Loucy (cell line): ENCODE measurements at regions not wholly inside any gene's neighbourhood (a gene's known extent, or its start where the extent isn't known, plus 50 kb on each side); places are given as distances from the start of the nearest gene placed in this dataset.

Experiments
- H2AFZ ChIP-seq: fragments of 200-600 bp; sonication (generic); 2 replicates; pipeline ENCODE4 v1.6.0; 2016; ENCODE audit warnings: antibody characterized with exemption, mild to moderate bottlenecking, low read length, moderate library complexity
- H3F3A ChIP-seq: fragments of 200-600 bp; 2 replicates; pipeline ENCODE4 v1.6.0; 2016; ENCODE audit warnings: antibody characterized with exemption, low read depth, mild to moderate bottlenecking
- H3K27me3 ChIP-seq: fragments of 200-600 bp; sonication (generic); 2 replicates; pipeline ENCODE4 v1.6.1; 2014; ENCODE audit warnings: low read length, mild to moderate bottlenecking; ENCODE audit not compliant: insufficient read depth, poor library complexity, severe bottlenecking
- H3K36me3 ChIP-seq: fragments of 200-600 bp; sonication (generic); 2 replicates; pipeline ENCODE4 v1.6.1; 2016; ENCODE audit warnings: low read length; ENCODE audit not compliant: insufficient read depth
- H3K4me1 ChIP-seq: fragments of 200-600 bp; sonication (generic); 2 replicates; pipeline ENCODE4 v1.5.1; 2014; ENCODE audit warnings: low read length, mild to moderate bottlenecking; ENCODE audit not compliant: insufficient read depth, poor library complexity, severe bottlenecking
- H3K4me2 ChIP-seq: fragments of 200-600 bp; sonication (generic); 2 replicates; pipeline ENCODE4 v1.6.0; 2014; ENCODE audit warnings: antibody characterized with exemption, low read length, low read depth, mild to moderate bottlenecking; ENCODE audit not compliant: poor library complexity, severe bottlenecking
- H3K4me3 ChIP-seq: fragments of 200-600 bp; sonication (generic); 2 replicates; pipeline ENCODE4 v1.5.1; 2014; ENCODE audit warnings: low read length, mild to moderate bottlenecking, mixed read lengths; ENCODE audit not compliant: poor library complexity, severe bottlenecking
- H3K79me2 ChIP-seq: fragments of 200-600 bp; sonication (generic); 2 replicates; pipeline ENCODE4 v1.6.1; 2014; ENCODE audit warnings: low read length; ENCODE audit not compliant: insufficient read depth
- H3K9ac ChIP-seq: fragments of 200-600 bp; sonication (generic); 2 replicates; pipeline ENCODE4 v1.6.0; 2014; ENCODE audit warnings: mild to moderate bottlenecking, low read depth, low read length, moderate library complexity; ENCODE audit not compliant: poor library complexity, severe bottlenecking
- H3K9me2 ChIP-seq: fragments of 200-600 bp; sonication (generic); replicated peaks from 2 replicates; pipeline ENCODE4 v1.6.1; 2016; ENCODE audit warnings: low read depth, low read length, mixed read lengths
- H3K9me3 ChIP-seq: fragments of 200-600 bp; sonication (generic); 2 replicates; pipeline ENCODE4 v1.6.1; 2014; ENCODE audit warnings: mild to moderate bottlenecking, antibody characterized with exemption, low read length, low read depth; ENCODE audit not compliant: insufficient read depth
- H4K20me1 ChIP-seq: fragments of 200-600 bp; sonication (generic); 2 replicates; pipeline ENCODE4 v1.6.0; 2014; ENCODE audit warnings: antibody characterized with exemption, low read length, mild to moderate bottlenecking; ENCODE audit not compliant: insufficient read depth, poor library complexity, severe bottlenecking
- EZH2phosphoT487 ChIP-seq: fragments of 200-600 bp; IDR thresholded peaks from 2 replicates; pipeline ENCODE4 v1.6.1; 2018; ENCODE audit warnings: antibody characterized with exemption, mild to moderate bottlenecking, moderate library complexity, borderline replicate concordance
- TF ChIP-seq, protein P1 (sequence below): fragments of 200-600 bp; sonication (generic); conservative IDR thresholded peaks from 2 replicates; pipeline ENCODE4 v1.5.1; 2014; ENCODE audit warnings: mild to moderate bottlenecking, antibody characterized with exemption, low read length

DNA sequence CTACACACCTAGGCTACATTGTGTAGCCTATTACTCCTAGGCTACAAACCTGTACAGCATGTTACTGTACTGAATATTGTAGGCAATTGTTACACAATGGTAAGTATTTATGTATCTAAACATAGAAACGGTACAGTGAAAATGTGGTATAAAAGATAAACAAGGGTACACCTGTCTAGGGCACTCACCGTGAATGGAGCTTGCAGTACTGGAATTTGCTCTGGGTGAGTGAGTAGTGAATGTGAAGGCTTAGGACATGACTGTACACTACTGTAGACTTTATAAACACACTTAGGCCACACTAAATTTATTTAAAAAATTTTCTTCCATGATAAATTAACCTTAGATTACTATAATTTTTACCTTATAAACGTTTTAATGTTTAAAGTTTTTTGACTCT is 171.7 kb upstream of the NCAM1 start:
- Histone ChIP-seq H3K36me3 (no peaks in the 10 kb centered on the region), H3F3A (no peaks in the 10 kb centered on the region), H3K9ac (no peak overlapping the region), H2AFZ (no peak overlapping the region), H3K4me1 (no peaks in the 10 kb centered on the region), H3K27me3 (no peaks in the 10 kb centered on the region), H4K20me1 (no peaks in the 10 kb centered on the region), H3K9me2 (no peaks in the 10 kb centered on the region), H3K79me2 (no peaks in the 10 kb centered on the region), H3K4me3 (no peak overlapping the region), H3K9me3 (no peaks in the 10 kb centered on the region), H3K4me2 (no peak overlapping the region)
- TF ChIP-seq EZH2phosphoT487 = no peak
- TF ChIP-seq, protein P1, sequence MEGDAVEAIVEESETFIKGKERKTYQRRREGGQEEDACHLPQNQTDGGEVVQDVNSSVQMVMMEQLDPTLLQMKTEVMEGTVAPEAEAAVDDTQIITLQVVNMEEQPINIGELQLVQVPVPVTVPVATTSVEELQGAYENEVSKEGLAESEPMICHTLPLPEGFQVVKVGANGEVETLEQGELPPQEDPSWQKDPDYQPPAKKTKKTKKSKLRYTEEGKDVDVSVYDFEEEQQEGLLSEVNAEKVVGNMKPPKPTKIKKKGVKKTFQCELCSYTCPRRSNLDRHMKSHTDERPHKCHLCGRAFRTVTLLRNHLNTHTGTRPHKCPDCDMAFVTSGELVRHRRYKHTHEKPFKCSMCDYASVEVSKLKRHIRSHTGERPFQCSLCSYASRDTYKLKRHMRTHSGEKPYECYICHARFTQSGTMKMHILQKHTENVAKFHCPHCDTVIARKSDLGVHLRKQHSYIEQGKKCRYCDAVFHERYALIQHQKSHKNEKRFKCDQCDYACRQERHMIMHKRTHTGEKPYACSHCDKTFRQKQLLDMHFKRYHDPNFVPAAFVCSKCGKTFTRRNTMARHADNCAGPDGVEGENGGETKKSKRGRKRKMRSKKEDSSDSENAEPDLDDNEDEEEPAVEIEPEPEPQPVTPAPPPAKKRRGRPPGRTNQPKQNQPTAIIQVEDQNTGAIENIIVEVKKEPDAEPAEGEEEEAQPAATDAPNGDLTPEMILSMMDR = no peak

DNA sequence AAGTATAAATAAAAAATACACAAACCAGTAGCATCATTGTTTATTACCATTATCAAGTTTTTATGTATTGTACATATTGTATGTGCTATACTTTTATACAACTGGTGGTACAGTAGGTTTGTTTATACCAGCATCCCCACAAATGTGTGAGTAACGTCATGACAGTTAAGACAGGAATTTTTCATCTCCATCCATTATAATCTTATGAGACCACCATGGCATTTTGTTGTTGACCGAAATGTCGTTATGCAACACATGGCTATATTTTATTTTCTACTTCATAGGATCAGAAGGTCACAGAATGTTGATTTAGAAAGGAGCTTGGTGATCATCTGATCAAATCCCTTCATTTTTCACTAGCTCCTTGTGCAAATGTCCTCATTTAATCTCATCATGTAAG is 170.9 kb upstream of the NCAM1 start:
- no peak for TF ChIP-seq EZH2phosphoT487
- TF ChIP-seq, protein P1 = no peak
- Histone ChIP-seq H3K4me1 (no peaks in the 10 kb centered on the region), H3K9me3 (no peaks in the 10 kb centered on the region), H3K36me3 (no peaks in the 10 kb centered on the region), H3K9ac (no peak overlapping the region), H3K4me2 (no peak overlapping the region), H3K4me3 (no peak overlapping the region), H3F3A (no peaks in the 10 kb centered on the region), H4K20me1 (no peaks in the 10 kb centered on the region), H3K79me2 (no peaks in the 10 kb centered on the region), H3K27me3 (no peaks in the 10 kb centered on the region), H3K9me2 (no peaks in the 10 kb centered on the region), H2AFZ (no peak overlapping the region)

DNA sequence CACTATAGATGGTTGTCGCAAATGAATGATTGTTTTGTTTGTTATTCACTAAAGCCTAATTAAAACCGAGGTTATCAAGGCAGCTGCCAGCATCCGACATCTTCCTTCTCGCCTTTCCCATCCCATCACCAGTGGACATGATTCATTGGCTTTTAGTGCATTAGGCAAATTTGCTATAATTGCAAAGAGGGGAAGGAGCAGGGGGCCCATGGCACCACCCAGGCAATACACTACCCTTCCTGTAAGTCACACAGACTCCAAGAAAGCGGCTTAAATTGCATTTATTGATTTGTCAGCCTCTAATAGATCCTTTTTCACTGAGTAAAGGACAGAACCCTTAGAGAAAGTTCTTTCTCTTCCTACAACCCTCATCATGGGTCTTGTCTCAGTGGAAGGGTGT is 169.2 kb upstream of the NCAM1 start:
- Histone ChIP-seq H3K4me1 (no peaks in the 10 kb centered on the region), H3K9me3 (no peaks in the 10 kb centered on the region), H3K9me2 (no peaks in the 10 kb centered on the region), H4K20me1 (no peaks in the 10 kb centered on the region), H3K9ac (no peak overlapping the region), H3K79me2 (no peaks in the 10 kb centered on the region), H3F3A (no peaks in the 10 kb centered on the region), H3K27me3 (no peaks in the 10 kb centered on the region), H3K4me2 (no peak overlapping the region), H3K36me3 (no peaks in the 10 kb centered on the region), H3K4me3 (no peak overlapping the region), H2AFZ (no peak overlapping the region)
- no peak for TF ChIP-seq EZH2phosphoT487
- TF ChIP-seq, protein P1 = no peak
